Adipocyte (in vitro differentiated cells): ENCODE measurements at regions not wholly inside any gene's neighbourhood (a gene's known extent, or its start where the extent isn't known, plus 50 kb on each side); places are given as distances from the start of the nearest gene placed in this dataset.
"Not testable (repeated sequence)": the region's sequence is repeated elsewhere in the genome, so short reads cannot be mapped to it uniquely, and the experiment has no call there.

Experiments
- DNase-seq: peaks from one replicate; pipeline ENCODE4 v3.0.0-alpha.2; 2015; ENCODE audit warnings: low read depth
- H3K27me3 ChIP-seq: replicated peaks from 2 replicates; pipeline ENCODE4 v1.7.0; 2013; ENCODE audit warnings: mild to moderate bottlenecking, low read length, moderate library complexity; ENCODE audit not compliant: control insufficient read depth, insufficient read depth
- H3K36me3 ChIP-seq: 2 replicates; pipeline ENCODE4 v1.7.0; 2013; ENCODE audit warnings: low read length, mild to moderate bottlenecking, moderate library complexity; ENCODE audit not compliant: control insufficient read depth, insufficient read depth, severe bottlenecking
- H3K4me1 ChIP-seq: 2 replicates; pipeline ENCODE4 v1.7.0; 2013; ENCODE audit warnings: mild to moderate bottlenecking, low read length, moderate library complexity; ENCODE audit not compliant: control insufficient read depth, insufficient read depth
- H3K4me3 ChIP-seq: 2 replicates; pipeline ENCODE4 v1.7.0; 2013; ENCODE audit warnings: mild to moderate bottlenecking, low read length, moderate library complexity
- H3K9ac ChIP-seq: 2 replicates; pipeline ENCODE4 v1.7.0; 2013; ENCODE audit warnings: mild to moderate bottlenecking, low read length, moderate library complexity
- H3K9me3 ChIP-seq: 2 replicates; pipeline ENCODE4 v1.7.0; 2013; ENCODE audit warnings: mild to moderate bottlenecking, low read length, moderate library complexity; ENCODE audit not compliant: control insufficient read depth

DNA sequence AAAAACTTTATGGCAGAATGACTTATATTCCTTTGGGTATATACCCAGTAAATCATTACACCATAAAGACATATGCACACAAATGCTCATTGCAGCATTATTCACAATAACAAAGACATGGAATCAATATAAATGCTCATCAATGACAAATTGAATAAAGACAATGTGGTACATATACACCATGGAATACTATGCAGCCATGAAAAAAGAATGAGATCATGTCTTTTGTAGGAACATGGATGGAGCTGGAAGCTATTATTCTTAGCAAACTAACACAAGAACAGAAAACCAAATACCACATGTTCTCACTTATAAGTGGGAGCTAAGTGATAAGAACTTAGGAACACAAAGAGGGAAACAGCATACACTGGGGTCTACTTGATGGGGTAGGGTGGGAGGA lies 321.7 kb downstream of the ZNF674 start:
- not testable (repeated sequence) for H3K4me1 ChIP-seq, H3K4me3 ChIP-seq, DNase-seq, H3K9me3 ChIP-seq, H3K36me3 ChIP-seq, H3K9ac ChIP-seq
- H3K27me3 ChIP-seq, result peaks cover 23% of the 10 kb centered on the region

DNA sequence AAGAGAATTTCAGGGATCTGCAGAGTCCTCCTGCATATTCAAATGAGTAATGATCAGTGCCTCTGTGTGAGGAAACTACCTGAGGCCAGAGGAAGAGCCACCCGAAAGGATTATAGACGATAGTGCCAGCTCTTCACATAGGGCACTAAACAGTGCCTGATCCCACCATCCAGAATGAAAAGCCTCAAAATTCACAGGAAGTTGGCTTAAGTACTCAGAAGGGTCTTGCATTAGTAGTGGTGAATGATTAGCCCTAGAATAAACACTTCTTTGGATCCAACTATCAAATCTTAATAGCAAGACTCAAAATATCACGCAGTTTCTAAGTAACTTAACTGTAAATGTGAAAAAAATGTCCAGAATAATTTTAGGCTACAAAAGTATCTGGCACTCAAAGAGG lies 324.4 kb downstream of the ZNF674 start:
- Histone ChIP-seq H3K27me3 (peaks cover 21% of the 10 kb centered on the region), H3K36me3 (no peaks in the 10 kb centered on the region), H3K4me3 (no peak overlapping the region), H3K9me3 (no peaks in the 10 kb centered on the region), H3K9ac (no peak overlapping the region), H3K4me1 (no peaks in the 10 kb centered on the region)
- no peak for DNase-seq

DNA sequence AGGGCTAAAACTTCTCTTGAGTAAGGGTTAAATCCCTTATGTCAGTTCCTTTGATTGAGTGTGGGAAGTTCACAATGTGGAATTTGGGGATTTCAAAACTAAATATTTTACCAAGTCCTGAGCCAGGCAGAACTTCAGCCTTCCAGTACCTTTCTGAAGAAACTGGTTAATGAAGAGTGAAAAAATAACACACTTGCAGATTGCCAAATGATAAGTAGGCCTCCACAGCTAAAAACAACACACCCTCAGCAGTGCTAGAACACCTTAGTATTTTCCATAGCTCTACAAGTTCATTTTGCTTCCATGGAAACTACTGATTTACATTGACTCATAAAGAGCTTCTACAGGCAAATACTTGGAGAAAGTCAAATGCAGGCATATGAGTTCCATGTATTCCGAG lies 326.8 kb downstream of the ZNF674 start:
- Histone ChIP-seq H3K4me1 (no peaks in the 10 kb centered on the region), H3K9me3 (no peaks in the 10 kb centered on the region), H3K9ac (no peak overlapping the region), H3K36me3 (no peaks in the 10 kb centered on the region), H3K27me3 (peaks cover 40% of the 10 kb centered on the region), H3K4me3 (no peak overlapping the region)
- no peak for DNase-seq

DNA sequence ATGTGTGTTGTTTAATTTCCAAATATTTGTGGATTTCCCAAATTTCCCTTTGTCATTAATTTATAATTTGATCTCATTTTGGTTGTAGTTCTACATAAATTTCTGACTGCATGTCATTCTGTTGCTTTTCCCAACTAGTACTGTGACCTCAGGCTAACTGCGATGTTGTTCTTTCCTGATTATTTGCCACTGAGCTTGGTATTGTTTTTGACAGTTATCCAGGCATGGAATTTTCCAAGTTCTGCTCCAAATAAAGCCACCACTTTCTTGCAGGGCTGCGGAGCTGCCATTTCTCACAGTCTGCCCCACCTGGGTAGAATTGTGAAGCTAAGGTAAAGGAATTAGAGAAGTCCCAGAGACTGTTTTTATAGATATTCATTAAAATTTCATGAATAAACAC lies 328.8 kb downstream of the ZNF674 start:
- Histone ChIP-seq H3K27me3 (peaks cover 42% of the 10 kb centered on the region), H3K4me3 (no peak overlapping the region), H3K9me3 (no peaks in the 10 kb centered on the region), H3K9ac (no peak overlapping the region), H3K4me1 (no peaks in the 10 kb centered on the region), H3K36me3 (no peaks in the 10 kb centered on the region)
- DNase-seq, result no peak

GRCh38 chrX:46211079-46211478 lies 334.1 kb downstream of the ZNF674 start:
- DNase-seq, result no peak
- Histone ChIP-seq H3K9me3 (no peaks in the 10 kb centered on the region), H3K36me3 (no peaks in the 10 kb centered on the region), H3K9ac (no peak overlapping the region), H3K4me3 (no peak overlapping the region), H3K27me3 (peaks cover 27% of the 10 kb centered on the region), H3K4me1 (no peaks in the 10 kb centered on the region)

GRCh38 chrX:46209768-46210167 lies 335.5 kb downstream of the ZNF674 start:
- Histone ChIP-seq H3K4me1 (no peaks in the 10 kb centered on the region), H3K27me3 (peaks cover 18% of the 10 kb centered on the region), H3K36me3 (no peaks in the 10 kb centered on the region), H3K4me3 (no peak overlapping the region), H3K9me3 (no peaks in the 10 kb centered on the region), H3K9ac (no peak overlapping the region)
- no peak for DNase-seq

GRCh38 chrX:46209037-46209436 lies 336.2 kb downstream of the ZNF674 start:
- H3K9ac ChIP-seq, result no peak overlapping the region
- H3K9me3 ChIP-seq, result no peaks in the 10 kb centered on the region
- no peak for DNase-seq
- no peaks in the 10 kb centered on the region for H3K4me1 ChIP-seq
- no peaks in the 10 kb centered on the region for H3K36me3 ChIP-seq
- H3K27me3 ChIP-seq, result peaks cover 15% of the 10 kb centered on the region
- no peak overlapping the region for H3K4me3 ChIP-seq

DNA sequence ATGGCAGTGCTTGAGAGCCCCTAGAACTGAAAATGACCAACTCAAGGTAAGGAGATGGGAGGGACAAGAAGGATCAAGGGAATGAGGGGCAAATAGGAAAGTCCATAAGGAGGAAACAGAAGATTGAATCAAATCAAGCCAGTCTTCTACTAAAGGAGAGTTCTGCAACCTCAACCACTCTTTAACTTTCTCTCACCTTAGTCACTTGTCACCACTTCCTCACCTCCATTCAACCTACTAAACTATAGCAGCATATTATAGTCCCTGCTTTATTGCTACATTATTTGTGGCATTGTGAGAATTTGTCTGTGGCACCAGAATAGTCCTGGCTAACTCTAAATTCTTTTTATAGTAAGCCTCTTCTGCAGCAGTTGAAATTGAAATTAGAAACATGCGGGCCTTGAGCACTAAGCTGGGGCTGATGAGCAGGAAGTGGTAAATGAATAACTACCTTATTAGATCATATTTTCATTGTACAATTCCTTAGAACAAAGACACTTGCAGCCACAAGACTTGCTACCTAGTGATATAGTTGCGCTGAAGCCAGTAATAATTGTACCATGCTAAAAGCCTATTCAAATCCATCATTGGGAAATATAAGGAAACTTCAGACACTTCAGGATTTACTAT lies 336.9 kb downstream of the ZNF674 start:
- peak; percentile 48 for DNase-seq
- H3K9me3 ChIP-seq, result no peaks in the 10 kb centered on the region
- no peak overlapping the region for H3K4me3 ChIP-seq

DNA sequence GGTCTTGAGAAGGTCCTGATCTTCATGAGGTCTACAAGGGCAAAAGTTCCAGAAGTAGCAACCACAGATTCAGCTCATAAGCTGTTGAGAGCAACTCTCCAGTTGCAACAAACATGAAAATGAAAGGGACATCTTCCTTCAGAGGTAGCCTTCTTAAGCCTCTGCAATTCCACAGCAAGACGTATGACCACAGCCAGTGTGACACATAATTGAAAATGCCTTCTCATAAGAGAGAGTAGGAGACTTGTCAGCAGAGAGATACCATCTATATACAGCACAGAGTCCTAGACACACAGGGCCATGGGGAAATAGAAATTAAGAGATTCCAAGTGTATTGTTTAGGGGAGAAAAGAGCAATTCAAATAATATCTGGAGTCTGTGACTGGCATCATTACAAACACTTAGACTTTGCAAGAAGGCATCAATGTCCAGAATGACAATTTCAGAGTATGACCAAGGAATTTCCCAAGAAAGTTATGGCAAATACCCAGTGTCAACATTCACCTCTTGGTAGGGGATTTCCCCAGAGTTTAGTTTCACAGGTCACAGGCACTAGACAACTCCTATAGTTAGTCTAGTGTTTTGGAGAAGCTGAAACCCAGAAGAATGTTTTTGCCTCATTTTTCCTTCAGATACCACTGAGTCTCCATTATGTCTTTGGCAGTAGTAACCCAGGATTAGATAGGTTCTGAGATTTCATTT lies 340.3 kb downstream of the ZNF674 start:
- H3K27me3 ChIP-seq, result peaks cover 15% of the 10 kb centered on the region
- no peaks in the 10 kb centered on the region for H3K36me3 ChIP-seq
- no peaks in the 10 kb centered on the region for H3K9me3 ChIP-seq
- no peaks in the 10 kb centered on the region for H3K4me1 ChIP-seq
- no peak overlapping the region for H3K4me3 ChIP-seq
- no peak overlapping the region for H3K9ac ChIP-seq
- DNase-seq, result peak; percentile 20

More for the DNA sequence above, 336.9 kb downstream of the ZNF674 start:
- Histone ChIP-seq H3K9ac (no peak overlapping the region), H3K36me3 (no peaks in the 10 kb centered on the region), H3K4me1 (no peaks in the 10 kb centered on the region), H3K27me3 (peaks cover 12% of the 10 kb centered on the region)

DNA sequence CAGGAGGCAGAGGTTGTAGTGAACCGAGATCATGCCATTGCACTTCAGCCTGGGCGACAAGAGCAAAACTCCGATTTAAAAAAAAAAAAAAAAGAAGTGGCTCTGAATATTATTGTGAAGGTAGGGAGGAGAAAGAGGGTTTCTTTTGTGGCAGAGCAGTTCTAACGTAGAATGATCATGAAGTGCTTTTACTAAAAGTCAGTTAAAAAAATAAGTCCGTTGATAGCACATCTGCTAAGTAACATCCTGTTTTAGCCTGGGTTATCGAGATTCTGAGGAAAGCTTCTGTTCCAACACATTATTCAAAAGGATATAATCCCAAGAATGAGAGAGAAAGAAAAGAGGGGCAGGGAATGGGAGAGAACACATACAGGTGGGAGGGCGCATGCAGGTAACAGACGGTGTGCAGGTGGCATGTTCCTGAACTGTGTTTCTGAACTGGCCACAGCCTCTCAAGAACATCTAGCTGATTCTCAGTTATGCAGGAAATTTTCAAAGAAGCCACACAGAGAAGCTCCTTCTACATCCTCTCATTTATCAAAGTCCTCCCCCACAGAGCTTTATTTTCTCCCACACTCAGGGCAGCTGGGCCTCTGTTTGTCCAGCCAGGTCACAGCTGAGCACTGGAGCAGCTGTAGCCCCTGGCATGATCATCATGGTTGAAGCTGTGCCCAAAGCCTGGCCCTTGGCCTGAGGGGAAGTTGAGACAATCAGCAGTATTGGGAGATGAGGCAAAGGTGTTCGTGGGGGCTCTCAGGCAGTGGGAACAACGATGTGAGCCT lies 342.3 kb downstream of the ZNF674 start:
- Histone ChIP-seq H3K4me3 (no peak overlapping the region), H3K27me3 (peaks cover 17% of the 10 kb centered on the region), H3K9me3 (no peaks in the 10 kb centered on the region), H3K9ac (no peak overlapping the region), H3K4me1 (no peaks in the 10 kb centered on the region), H3K36me3 (no peaks in the 10 kb centered on the region)
- no peak for DNase-seq

- no peak overlapping the region for H3K4me3 ChIP-seq
- H3K4me1 ChIP-seq, result no peaks in the 10 kb centered on the region
- DNase-seq, result peak; percentile 49
- no peaks in the 10 kb centered on the region for H3K9me3 ChIP-seq
- no peak overlapping the region for H3K9ac ChIP-seq
- H3K36me3 ChIP-seq, result no peaks in the 10 kb centered on the region
- peaks cover 17% of the 10 kb centered on the region for H3K27me3 ChIP-seq
These were observed 344.8 kb downstream of the ZNF674 start for GRCh38 chrX:46200413-46200812.
